Right ventricle myocardium superior (tissue), 1 donor: ENCODE measurements at regions not wholly inside any gene's neighbourhood (a gene's known extent, or its start where the extent isn't known, plus 50 kb on each side); places are given as distances from the start of the nearest gene placed in this dataset.
"Not testable (repeated sequence)": the region's sequence is repeated elsewhere in the genome, so short reads cannot be mapped to it uniquely, and the experiment has no call there.

Source experiments
- ATAC-seq: fragments of 200-7000 bp; cut with Tn5 transposase; one replicate; pipeline ENCODE4 v1.9.1; 2020; ENCODE audit warnings: mild to moderate bottlenecking; ENCODE audit not compliant: poor library complexity
- DNase-seq: peaks from one replicate; pipeline ENCODE4 v3.0.0-alpha.2; 2020
- intact Hi-C: fragments of 100-400 bp; cut with DNase I; formaldehyde crosslinking; loops from one replicate; pipeline ENCODE4 v1.11.2; 2022
- donor health status: DM: no; HTN: yes; CAD: no; lungs with severe emphysema.

- ATAC-seq (no peak), DNase-seq (no peak)
- intact Hi-C loops: no loop called here
Measured at GRCh38 chr6:1232578-1232977, 79.3 kb upstream of the FOXQ1 start.

- no peak for ATAC-seq
Measured at GRCh38 chr6:1231941-1232340, 80.0 kb upstream of the FOXQ1 start.

GRCh38 chr6:1230689-1231605 is 81.0 kb upstream of the FOXQ1 start:
- no peak for ATAC-seq
- DNase-seq: no peak
- intact Hi-C loops: no loop called here

More at GRCh38 chr6:1231941-1232340, 80.0 kb upstream of the FOXQ1 start:
- intact Hi-C loops: no loop called here
- DNase-seq: no peak

GRCh38 chr6:1230281-1230680 is 81.6 kb upstream of the FOXQ1 start:
- intact Hi-C loops: no loop called here
- DNase-seq (no peak), ATAC-seq (no peak)

GRCh38 chr6:1229808-1230207 is 82.1 kb upstream of the FOXQ1 start:
- ATAC-seq: no peak
- DNase-seq: no peak
- intact Hi-C loops: no loop called here

GRCh38 chr6:1229301-1229700 is 82.6 kb upstream of the FOXQ1 start:
- DNase-seq: no peak
- no peak for ATAC-seq
- intact Hi-C loops: no loop called here

GRCh38 chr6:1228754-1229191 is 83.1 kb upstream of the FOXQ1 start:
- intact Hi-C loops: no loop called here
- ATAC-seq (no peak), DNase-seq (no peak)

GRCh38 chr6:1227935-1228753 is 83.8 kb upstream of the FOXQ1 start:
- DNase-seq: no peak
- no peak for ATAC-seq
- intact Hi-C loops: no loop called here

GRCh38 chr6:1227600-1227934 is 84.3 kb upstream of the FOXQ1 start:
- intact Hi-C loops: no loop called here
- DNase-seq (no peak), ATAC-seq (no peak)

- ATAC-seq (no peak), DNase-seq (no peak)
- intact Hi-C loops: no loop called here
Measured at GRCh38 chr6:1226277-1227099, 85.4 kb upstream of the FOXQ1 start.

GRCh38 chr6:1224514-1224913 is 87.4 kb upstream of the FOXQ1 start:
- DNase-seq (no peak), ATAC-seq (no peak)
- intact Hi-C loops: no loop called here

GRCh38 chr6:1222728-1223595 is 88.9 kb upstream of the FOXQ1 start:
- DNase-seq (peak; percentile 55), ATAC-seq (peak; percentile 95)
- intact Hi-C loops: no loop called here

- DNase-seq: no peak
- intact Hi-C loops: no loop called here
- ATAC-seq: no peak
Measured at GRCh38 chr6:1217396-1217795, 94.5 kb upstream of the FOXQ1 start.

- DNase-seq: no peak
- intact Hi-C loops: no loop called here
- ATAC-seq: no peak
Measured at GRCh38 chr6:1216488-1216974, 95.4 kb upstream of the FOXQ1 start.

- ATAC-seq (no peak), DNase-seq (no peak)
- intact Hi-C loops: no loop called here
Measured at GRCh38 chr6:1215884-1216487, 95.9 kb upstream of the FOXQ1 start.

- DNase-seq (no peak), ATAC-seq (no peak)
- intact Hi-C loops: no loop called here
Measured at GRCh38 chr6:1215023-1215422, 96.9 kb upstream of the FOXQ1 start.

GRCh38 chr6:1212919-1213318 is 99.0 kb upstream of the FOXQ1 start:
- DNase-seq: no peak
- no peak for ATAC-seq
- intact Hi-C loops: no loop called here

GRCh38 chr6:1212138-1212537 is 99.8 kb upstream of the FOXQ1 start:
- ATAC-seq, DNase-seq, intact Hi-C loops: not testable (repeated sequence)
